Neural cell (in vitro differentiated cells): ENCODE measurements at regions not wholly inside any gene's neighbourhood (a gene's known extent, or its start where the extent isn't known, plus 50 kb on each side); places are given as distances from the start of the nearest gene placed in this dataset.

Source experiments
- H2AFZ ChIP-seq: fragments of 200-600, 300-800 bp; sonication (generic), shearing (Covaris generic); 2 replicates; pipeline ENCODE4 v1.6.0; 2014; ENCODE audit warnings: low read depth, mild to moderate bottlenecking, antibody characterized with exemption, low read length, moderate library complexity
- H3F3A ChIP-seq: fragments of 200-600 bp; shearing (Covaris generic); 2 replicates; pipeline ENCODE4 v1.6.1; 2016; ENCODE audit warnings: mild to moderate bottlenecking, moderate library complexity, mixed read lengths, antibody characterized with exemption, low read length; ENCODE audit not compliant: insufficient read depth, poor library complexity, severe bottlenecking
- H3K27ac ChIP-seq: fragments of 200-600, 300-800 bp; sonication (generic), shearing (Covaris generic); 2 replicates; pipeline ENCODE4 v1.5.1; 2014; ENCODE audit warnings: mild to moderate bottlenecking, low read length, moderate library complexity
- H3K27me3 ChIP-seq: fragments of 300-800, 200-600 bp; sonication (generic), shearing (Covaris generic); 2 replicates; pipeline ENCODE4 v1.6.0; 2014; ENCODE audit warnings: mild to moderate bottlenecking, low read depth, low read length, moderate library complexity; ENCODE audit not compliant: insufficient read depth
- H3K36me3 ChIP-seq: fragments of 300-800, 200-600 bp; sonication (generic), shearing (Covaris generic); 2 replicates; pipeline ENCODE4 v1.5.1; 2014; ENCODE audit warnings: mild to moderate bottlenecking, antibody characterized with exemption, low read length, moderate library complexity; ENCODE audit not compliant: insufficient read depth
- H3K4me2 ChIP-seq: fragments of 300-800, 200-600 bp; sonication (generic), shearing (Covaris generic); 2 replicates; pipeline ENCODE4 v1.6.0; 2014; ENCODE audit warnings: mild to moderate bottlenecking, low read length
- H3K4me3 ChIP-seq: fragments of 300-800, 200-600 bp; sonication (generic), shearing (Covaris generic); 2 replicates; pipeline ENCODE4 v1.5.1; 2014; ENCODE audit warnings: mild to moderate bottlenecking, low read length, moderate library complexity
- H3K79me2 ChIP-seq: fragments of 200-600 bp; shearing (Covaris generic); replicated peaks from 2 replicates; pipeline ENCODE4 v1.6.0; 2014; ENCODE audit warnings: mild to moderate bottlenecking, low read length, moderate library complexity; ENCODE audit not compliant: insufficient read depth
- H3K9ac ChIP-seq: fragments of 300-800, 200-600 bp; sonication (generic), shearing (Covaris generic); 2 replicates; pipeline ENCODE4 v1.6.1; 2016; ENCODE audit warnings: mild to moderate bottlenecking, low read length, mixed read lengths
- H3K9me2 ChIP-seq: fragments of 200-600 bp; shearing (Covaris generic); 2 replicates; pipeline ENCODE4 v1.6.1; 2016; ENCODE audit warnings: mild to moderate bottlenecking, low read length, mixed read lengths; ENCODE audit not compliant: insufficient read depth
- H3K9me3 ChIP-seq: fragments of 200-600, 300-800 bp; sonication (generic), shearing (Covaris generic); 2 replicates; pipeline ENCODE4 v1.6.1; 2016; ENCODE audit warnings: mild to moderate bottlenecking, mixed run types, low read length, moderate library complexity, mixed read lengths
- H4K20me1 ChIP-seq: fragments of 200-600 bp; shearing (Covaris generic); 2 replicates; pipeline ENCODE4 v1.6.1; 2016; ENCODE audit warnings: mild to moderate bottlenecking, mixed run types; ENCODE audit not compliant: insufficient read depth
- CTCF ChIP-seq: fragments of 450-650 bp; IDR thresholded peaks from 2 replicates; pipeline ENCODE4 v1.5.1; 2014; ENCODE audit warnings: antibody characterized with exemption, mild to moderate bottlenecking, moderate library complexity; ENCODE audit not compliant: poor library complexity, severe bottlenecking
- EP300 ChIP-seq: fragments of 450-650 bp; conservative IDR thresholded peaks from 2 replicates; pipeline ENCODE4 v1.6.1; 2014; ENCODE audit warnings: antibody characterized with exemption, mild to moderate bottlenecking, moderate library complexity; ENCODE audit not compliant: poor library complexity, severe bottlenecking
- EZH2 ChIP-seq: fragments of 200-600, 300-800 bp; shearing (Covaris generic), sonication (generic); IDR thresholded peaks from 2 replicates; pipeline ENCODE4 v1.6.1; 2014; ENCODE audit warnings: antibody characterized with exemption, low read length, borderline replicate concordance, mild to moderate bottlenecking; ENCODE audit not compliant: insufficient read depth, poor library complexity, severe bottlenecking
- MXI1 ChIP-seq: fragments of 450-650 bp; conservative IDR thresholded peaks from 2 replicates; pipeline ENCODE4 v1.6.1; 2014; ENCODE audit warnings: antibody characterized with exemption, mild to moderate bottlenecking; ENCODE audit not compliant: poor library complexity, severe bottlenecking
- POLR2AphosphoS5 ChIP-seq: IDR thresholded peaks from 2 replicates; pipeline ENCODE4 v1.6.1; 2012
- RAD21 ChIP-seq: fragments of 450-650 bp; conservative IDR thresholded peaks from 2 replicates; pipeline ENCODE4 v1.6.1; 2014; ENCODE audit warnings: antibody characterized with exemption, mild to moderate bottlenecking, moderate library complexity
- REST ChIP-seq: IDR thresholded peaks from 2 replicates; pipeline ENCODE4 v1.6.1; 2012; ENCODE audit warnings: borderline replicate concordance
- SMC3 ChIP-seq: fragments of 450-650 bp; conservative IDR thresholded peaks from 2 replicates; pipeline ENCODE4 v1.6.1; 2014; ENCODE audit warnings: antibody characterized with exemption, mild to moderate bottlenecking, moderate library complexity; ENCODE audit not compliant: poor library complexity
- TAF1 ChIP-seq: IDR thresholded peaks from 2 replicates; pipeline ENCODE4 v1.6.1; 2012; ENCODE audit warnings: low read depth

- Histone ChIP-seq H3K27me3 (no peaks in the 10 kb centered on the region), H3K36me3 (no peaks in the 10 kb centered on the region), H3K79me2 (no peaks in the 10 kb centered on the region), H3F3A (no peaks in the 10 kb centered on the region), H3K9ac (no peak overlapping the region), H3K4me3 (peak overlapping the region; percentile 25), H4K20me1 (no peaks in the 10 kb centered on the region), H3K9me3 (no peaks in the 10 kb centered on the region), H2AFZ (no peak overlapping the region), H3K27ac (no peak overlapping the region), H3K4me2 (no peak overlapping the region), H3K9me2 (no peaks in the 10 kb centered on the region)
- TF ChIP-seq EZH2: no peak
- TF ChIP-seq CTCF: no peak
- no peak for TF ChIP-seq POLR2AphosphoS5
- TF ChIP-seq MXI1: no peak
Observed at GRCh38 chr12:94041850-94042249, 106.5 kb upstream of the PLXNC1 start.

- Histone ChIP-seq H3K27me3 (no peaks in the 10 kb centered on the region), H3K9me2 (no peaks in the 10 kb centered on the region)
Observed at GRCh38 chr12:94042321-94042720, 106.1 kb upstream of the PLXNC1 start.

More at GRCh38 chr12:94042321-94042720, 106.1 kb upstream of the PLXNC1 start:
- H3K9ac ChIP-seq: no peak overlapping the region
- no peaks in the 10 kb centered on the region for H4K20me1 ChIP-seq
- no peak for TF ChIP-seq POLR2AphosphoS5
- TF ChIP-seq CTCF: no peak
- TF ChIP-seq REST: no peak
- no peak for TF ChIP-seq RAD21
- no peak for TF ChIP-seq SMC3
- TF ChIP-seq EZH2: no peak
- no peak for TF ChIP-seq MXI1
- no peak for TF ChIP-seq EP300
- TF ChIP-seq TAF1: no peak
- no peak overlapping the region for H3K4me3 ChIP-seq
- no peaks in the 10 kb centered on the region for H3K9me3 ChIP-seq
- no peak overlapping the region for H3K4me2 ChIP-seq
- no peaks in the 10 kb centered on the region for H3F3A ChIP-seq
- no peak overlapping the region for H2AFZ ChIP-seq
- no peaks in the 10 kb centered on the region for H3K79me2 ChIP-seq
- H3K27ac ChIP-seq: no peak overlapping the region
- no peaks in the 10 kb centered on the region for H3K36me3 ChIP-seq
